Activated CD8-positive, alpha-beta T cell treated with anti-CD3 and anti-CD28 coated beads for 36 hours (primary cell): ENCODE measurements at regions not wholly inside any gene's neighbourhood (a gene's known extent, or its start where the extent isn't known, plus 50 kb on each side); places are given as distances from the start of the nearest gene placed in this dataset.
"Not testable (repeated sequence)": the region's sequence is repeated elsewhere in the genome, so short reads cannot be mapped to it uniquely, and the experiment has no call there.

Experiments
- ATAC-seq: fragments of 200-7000 bp; cut with Tn5 transposase; one replicate; pipeline ENCODE4 v1.10.0; 2021; ENCODE audit warnings: mild to moderate bottlenecking, moderate library complexity
- CTCF ChIA-PET: fragments of 350-600 bp; sonication (Branson Sonifier 250); formaldehyde crosslinking; loops from one replicate; lab custom pipeline; 2021; ENCODE audit warnings: antibody characterized with exemption; lab: Charles Lee
- POLR2A ChIA-PET: fragments of 350-600 bp; sonication (Branson Sonifier 250); formaldehyde crosslinking; loops from one replicate; lab custom pipeline; 2021; ENCODE audit warnings: antibody characterized with exemption; lab: Charles Lee
- DNase-seq: peaks from one replicate; pipeline ENCODE4 v3.0.0-alpha.2; 2020
- H3K27ac Mint-ChIP-seq: one replicate; pipeline ENCODE4 v1.8.0; 2021; ENCODE audit warnings: mild to moderate bottlenecking, mixed read lengths
- H3K27me3 Mint-ChIP-seq: one replicate; pipeline ENCODE4 v1.8.0; 2021; ENCODE audit warnings: mixed read lengths
- H3K36me3 Mint-ChIP-seq: one replicate; pipeline ENCODE4 v1.8.0; 2021; ENCODE audit warnings: low read depth, mixed read lengths
- H3K4me1 Mint-ChIP-seq: one replicate; pipeline ENCODE4 v1.8.0; 2021; ENCODE audit warnings: low read depth, mixed read lengths
- H3K4me3 Mint-ChIP-seq: one replicate; pipeline ENCODE4 v1.8.0; 2021; ENCODE audit warnings: mild to moderate bottlenecking, moderate library complexity, mixed read lengths
- H3K9me3 Mint-ChIP-seq: one replicate; pipeline ENCODE4 v1.8.0; 2021; ENCODE audit warnings: mixed read lengths
- CTCF ChIP-seq: fragments of 200-600 bp; IDR thresholded peaks from one replicate; pipeline ENCODE4 v1.8.0; 2022; ENCODE audit warnings: antibody characterized with exemption, mild to moderate bottlenecking
- intact Hi-C: fragments of 100-400 bp; cut with micrococcal nuclease; formaldehyde crosslinking; loops from one replicate; pipeline ENCODE4 v1.10.0; 2022

- intact Hi-C loops, result no loop called here
- peaks cover 52% of the 10 kb centered on the region for H3K4me1 Mint-ChIP-seq
- no peak for ATAC-seq
- DNase-seq, result no peak
- CTCF ChIA-PET, result interaction anchor here (8.6 kb wide), 1 partner anchor 23 kb away, joined by 54 read pairs; a partner anchor contains a TSS
- peaks cover 42% of the 10 kb centered on the region for H3K36me3 Mint-ChIP-seq
- POLR2A ChIA-PET, result interaction anchor here (0.6 to 1.2 kb wide), 2 partner anchors 14 to 22 kb away, joined by 3 to 4 read pairs; no protein-coding TSS in a partner anchor
- no peak overlapping the region for H3K27ac Mint-ChIP-seq
- no peak for TF ChIP-seq CTCF
- no peak overlapping the region for H3K4me3 Mint-ChIP-seq
- no peaks in the 10 kb centered on the region for H3K27me3 Mint-ChIP-seq
- H3K9me3 Mint-ChIP-seq, result no peaks in the 10 kb centered on the region
Observed at GRCh38 chr18:46196627-46197243, 92.5 kb downstream of the HAUS1 start.

- Mint-ChIP-seq H3K27me3 (no peaks in the 10 kb centered on the region), H3K9me3 (no peaks in the 10 kb centered on the region), H3K27ac (peak overlapping the region; percentile 18), H3K36me3 (peaks cover 37% of the 10 kb centered on the region), H3K4me1 (peaks cover 62% of the 10 kb centered on the region), H3K4me3 (no peak overlapping the region)
- DNase-seq, result no peak
- POLR2A ChIA-PET, result interaction anchor here (1.0 to 1.1 kb wide), 2 partner anchors 24 to 26 kb away, joined by 3 read pairs; a partner anchor contains a TSS
- ATAC-seq, result peak; percentile 76
- no peak for TF ChIP-seq CTCF
- CTCF ChIA-PET, result interaction anchor here (0.5 to 8.6 kb wide), 5 partner anchors 13 to 325 kb away, joined by 3 to 54 read pairs (median 4); a partner anchor contains a TSS
- intact Hi-C loops, result no loop called here
Observed at GRCh38 chr18:46199515-46200147, 95.4 kb downstream of the HAUS1 start.

- H3K27ac Mint-ChIP-seq, result peak overlapping the region; percentile 18
- DNase-seq, H3K4me3 Mint-ChIP-seq, ATAC-seq, H3K9me3 Mint-ChIP-seq, H3K27me3 Mint-ChIP-seq, intact Hi-C loops: not testable (repeated sequence)
- POLR2A ChIA-PET, result interaction anchor here (1.0 kb wide), 1 partner anchor 27 kb away, joined by 3 read pairs; a partner anchor contains a TSS
- peaks cover 69% of the 10 kb centered on the region for H3K4me1 Mint-ChIP-seq
- CTCF ChIA-PET, result interaction anchor here (0.5 to 8.6 kb wide), 6 partner anchors 11 to 325 kb away, joined by 3 to 54 read pairs (median 4); a partner anchor contains a TSS
- peaks cover 39% of the 10 kb centered on the region for H3K36me3 Mint-ChIP-seq
Observed at GRCh38 chr18:46200178-46201055, 96.2 kb downstream of the HAUS1 start.

GRCh38 chr18:46204143-46204542, 100.0 kb downstream of the HAUS1 start:
- Mint-ChIP-seq H3K4me3 (no peak overlapping the region), H3K9me3 (no peaks in the 10 kb centered on the region), H3K4me1 (peaks cover 80% of the 10 kb centered on the region), H3K27ac (peak overlapping the region; percentile 31), H3K36me3 (peaks cover 30% of the 10 kb centered on the region), H3K27me3 (no peaks in the 10 kb centered on the region)
- intact Hi-C loops, result no loop called here
- no peak for ATAC-seq
- ChIA-PET CTCF (interaction anchor here (1.4 to 8.6 kb wide), 2 partner anchors 8 to 30 kb away, joined by 3 to 54 read pairs; a partner anchor contains a TSS), POLR2A (interaction anchor here (0.6 to 0.7 kb wide), 2 partner anchors 13 to 47 kb away, joined by 3 read pairs; no protein-coding TSS in a partner anchor)
- TF ChIP-seq CTCF, result no peak
- DNase-seq, result no peak

GRCh38 chr18:46207985-46208384, 103.8 kb downstream of the HAUS1 start:
- Mint-ChIP-seq H3K36me3 (peaks cover 23% of the 10 kb centered on the region), H3K4me3 (no peak overlapping the region), H3K27me3 (no peaks in the 10 kb centered on the region), H3K4me1 (peaks cover 87% of the 10 kb centered on the region), H3K9me3 (no peaks in the 10 kb centered on the region), H3K27ac (peak overlapping the region; percentile 30)
- POLR2A ChIA-PET, result interaction anchor here (0.8 to 1.1 kb wide), 3 partner anchors 24 to 136 kb away, joined by 3 read pairs; a partner anchor contains a TSS
- DNase-seq (no peak), ATAC-seq (peak; percentile 35)
- intact Hi-C loops, result no loop called here
- CTCF ChIA-PET, result interaction anchor here (0.8 to 1.6 kb wide), 3 partner anchors 9 to 35 kb away, joined by 3 to 6 read pairs (median 4); a partner anchor contains a TSS
- TF ChIP-seq CTCF, result no peak
